Karpas-422 (cell line): ENCODE measurements at regions not wholly inside any gene's neighbourhood (a gene's known extent, or its start where the extent isn't known, plus 50 kb on each side); places are given as distances from the start of the nearest gene placed in this dataset.

ENCODE experiments used
- DNase-seq: peaks from one replicate; pipeline ENCODE4 v3.0.0-alpha.2; 2015
- H2AFZ ChIP-seq: fragments of 200-600 bp; sonication (generic); 2 replicates; pipeline ENCODE4 v1.6.1; 2014; ENCODE audit warnings: antibody characterized with exemption, low read length, mixed read lengths
- H3K27ac ChIP-seq: fragments of 200-600 bp; sonication (generic); 2 replicates; pipeline ENCODE4 v1.5.1; 2014; ENCODE audit warnings: mild to moderate bottlenecking, low read length, moderate library complexity
- H3K27me3 ChIP-seq: fragments of 200-600 bp; sonication (generic); 2 replicates; pipeline ENCODE4 v1.6.1; 2014; ENCODE audit warnings: low read length, mixed read lengths
- H3K36me3 ChIP-seq: fragments of 200-600 bp; sonication (generic); 2 replicates; pipeline ENCODE4 v1.6.1; 2014; ENCODE audit warnings: low read length, mixed read lengths; ENCODE audit not compliant: insufficient read depth
- H3K4me1 ChIP-seq: fragments of 200-600 bp; sonication (generic); 2 replicates; pipeline ENCODE4 v1.6.1; 2014; ENCODE audit warnings: mild to moderate bottlenecking, low read length, mixed read lengths
- H3K4me2 ChIP-seq: fragments of 200-600 bp; sonication (generic); 2 replicates; pipeline ENCODE4 v1.6.1; 2014; ENCODE audit warnings: low read length, low read depth, mild to moderate bottlenecking; ENCODE audit not compliant: poor library complexity, severe bottlenecking
- H3K4me3 ChIP-seq: fragments of 200-600 bp; sonication (generic); 2 replicates; pipeline ENCODE4 v1.5.1; 2014; ENCODE audit warnings: mild to moderate bottlenecking, antibody characterized with exemption, low read length, mixed read lengths
- H3K79me2 ChIP-seq: fragments of 200-600 bp; sonication (generic); 2 replicates; pipeline ENCODE4 v1.6.1; 2014; ENCODE audit warnings: mild to moderate bottlenecking, low read length, mixed read lengths
- H3K9ac ChIP-seq: fragments of 200-600 bp; sonication (generic); 2 replicates; pipeline ENCODE4 v1.6.0; 2014; ENCODE audit warnings: low read length
- H3K9me2 ChIP-seq: fragments of 200-600 bp; sonication (generic), shearing (Covaris generic); replicated peaks from 2 replicates; pipeline ENCODE4 v1.6.0; 2014; ENCODE audit warnings: mild to moderate bottlenecking, low read length, moderate library complexity; ENCODE audit not compliant: insufficient read depth
- H3K9me3 ChIP-seq: fragments of 300-700, 200-600 bp; sonication (generic); 2 replicates; pipeline ENCODE4 v1.6.1; 2014; ENCODE audit warnings: low read length, mixed read lengths
- H4K20me1 ChIP-seq: fragments of 200-600 bp; sonication (generic); 2 replicates; pipeline ENCODE4 v1.6.1; 2014; ENCODE audit warnings: mild to moderate bottlenecking, antibody characterized with exemption, low read length, low read depth; ENCODE audit not compliant: insufficient read depth

- Histone ChIP-seq H3K4me1 (no peaks in the 10 kb centered on the region), H3K9me2 (no peaks in the 10 kb centered on the region), H3K4me3 (no peak overlapping the region), H3K27ac (no peak overlapping the region), H3K79me2 (no peaks in the 10 kb centered on the region), H3K36me3 (no peaks in the 10 kb centered on the region), H3K9me3 (no peaks in the 10 kb centered on the region), H2AFZ (no peak overlapping the region), H3K9ac (no peak overlapping the region), H4K20me1 (no peaks in the 10 kb centered on the region), H3K27me3 (no peaks in the 10 kb centered on the region), H3K4me2 (no peak overlapping the region)
- no peak for DNase-seq
These were observed 393.6 kb downstream of the CD83 start for GRCh38 chr6:14511061-14511586.

- Histone ChIP-seq H3K4me2 (no peak overlapping the region), H3K27ac (no peak overlapping the region), H3K9me3 (no peaks in the 10 kb centered on the region), H3K27me3 (no peaks in the 10 kb centered on the region), H3K4me3 (no peak overlapping the region), H3K4me1 (no peaks in the 10 kb centered on the region), H3K36me3 (no peaks in the 10 kb centered on the region), H2AFZ (no peak overlapping the region), H3K79me2 (no peaks in the 10 kb centered on the region), H4K20me1 (no peaks in the 10 kb centered on the region), H3K9me2 (no peaks in the 10 kb centered on the region), H3K9ac (no peak overlapping the region)
- DNase-seq, result no peak
These were observed 394.7 kb downstream of the CD83 start for GRCh38 chr6:14512246-14512645.

GRCh38 chr6:14513496-14514393 lies 396.2 kb downstream of the CD83 start:
- no peak overlapping the region for H3K27ac ChIP-seq
- no peaks in the 10 kb centered on the region for H3K9me3 ChIP-seq
- no peaks in the 10 kb centered on the region for H3K36me3 ChIP-seq
- no peaks in the 10 kb centered on the region for H3K4me1 ChIP-seq
- H3K27me3 ChIP-seq, result no peaks in the 10 kb centered on the region
- no peak for DNase-seq
- no peaks in the 10 kb centered on the region for H3K79me2 ChIP-seq
- H3K4me3 ChIP-seq, result no peak overlapping the region
- H2AFZ ChIP-seq, result no peak overlapping the region
- H3K9me2 ChIP-seq, result no peaks in the 10 kb centered on the region
- H4K20me1 ChIP-seq, result no peaks in the 10 kb centered on the region
- no peak overlapping the region for H3K4me2 ChIP-seq
- no peak overlapping the region for H3K9ac ChIP-seq

- Histone ChIP-seq H3K9ac (no peak overlapping the region), H3K4me2 (no peak overlapping the region), H3K27ac (no peak overlapping the region), H3K4me3 (no peak overlapping the region), H3K36me3 (no peaks in the 10 kb centered on the region), H4K20me1 (no peaks in the 10 kb centered on the region), H3K9me2 (no peaks in the 10 kb centered on the region), H2AFZ (no peak overlapping the region), H3K4me1 (no peaks in the 10 kb centered on the region), H3K79me2 (no peaks in the 10 kb centered on the region), H3K27me3 (no peaks in the 10 kb centered on the region), H3K9me3 (no peaks in the 10 kb centered on the region)
- no peak for DNase-seq
These were observed 399.4 kb downstream of the CD83 start for GRCh38 chr6:14516956-14517355.

GRCh38 chr6:14517516-14518105 lies 400.0 kb downstream of the CD83 start:
- no peak overlapping the region for H2AFZ ChIP-seq
- H3K4me3 ChIP-seq, result no peak overlapping the region
- no peak for DNase-seq
- H3K27me3 ChIP-seq, result no peaks in the 10 kb centered on the region
- no peak overlapping the region for H3K27ac ChIP-seq
- H3K9me3 ChIP-seq, result no peaks in the 10 kb centered on the region
- H4K20me1 ChIP-seq, result no peaks in the 10 kb centered on the region
- no peaks in the 10 kb centered on the region for H3K36me3 ChIP-seq
- H3K9ac ChIP-seq, result no peak overlapping the region
- no peaks in the 10 kb centered on the region for H3K79me2 ChIP-seq
- no peaks in the 10 kb centered on the region for H3K9me2 ChIP-seq
- H3K4me2 ChIP-seq, result no peak overlapping the region
- no peaks in the 10 kb centered on the region; the same call in 1 of the 2 replicates for H3K4me1 ChIP-seq

GRCh38 chr6:14518515-14519217 lies 401.1 kb downstream of the CD83 start:
- Histone ChIP-seq H2AFZ (no peak overlapping the region), H3K79me2 (no peaks in the 10 kb centered on the region), H4K20me1 (no peaks in the 10 kb centered on the region), H3K4me1 (no peaks in the 10 kb centered on the region; the same call in 1 of the 2 replicates), H3K9me2 (no peaks in the 10 kb centered on the region), H3K27ac (no peak overlapping the region), H3K4me3 (no peak overlapping the region), H3K36me3 (no peaks in the 10 kb centered on the region), H3K9me3 (no peaks in the 10 kb centered on the region), H3K9ac (no peak overlapping the region), H3K27me3 (no peaks in the 10 kb centered on the region), H3K4me2 (no peak overlapping the region)
- no peak for DNase-seq

GRCh38 chr6:14520029-14520428 lies 402.5 kb downstream of the CD83 start:
- H3K4me2 ChIP-seq, result no peak overlapping the region

GRCh38 chr6:14520536-14520935 lies 403.0 kb downstream of the CD83 start:
- DNase-seq, result no peak

More at GRCh38 chr6:14520029-14520428, 402.5 kb downstream of the CD83 start:
- no peaks in the 10 kb centered on the region for H3K9me2 ChIP-seq
- H2AFZ ChIP-seq, result no peak overlapping the region
- no peak overlapping the region for H3K4me3 ChIP-seq
- H3K27me3 ChIP-seq, result no peaks in the 10 kb centered on the region
- H3K9me3 ChIP-seq, result no peaks in the 10 kb centered on the region
- no peaks in the 10 kb centered on the region; the same call in 1 of the 2 replicates for H3K4me1 ChIP-seq
- DNase-seq, result no peak
- no peak overlapping the region for H3K9ac ChIP-seq
- no peaks in the 10 kb centered on the region for H3K36me3 ChIP-seq
- no peak overlapping the region for H3K27ac ChIP-seq
- no peaks in the 10 kb centered on the region for H3K79me2 ChIP-seq
- no peaks in the 10 kb centered on the region for H4K20me1 ChIP-seq

More at GRCh38 chr6:14520536-14520935, 403.0 kb downstream of the CD83 start:
- H3K4me1 ChIP-seq, result no peaks in the 10 kb centered on the region; the same call in 1 of the 2 replicates
- no peaks in the 10 kb centered on the region for H3K9me2 ChIP-seq
- no peaks in the 10 kb centered on the region for H3K79me2 ChIP-seq
- H2AFZ ChIP-seq, result no peak overlapping the region
- H3K4me3 ChIP-seq, result no peak overlapping the region
- no peak overlapping the region for H3K27ac ChIP-seq
- no peaks in the 10 kb centered on the region for H3K27me3 ChIP-seq
- no peak overlapping the region for H3K4me2 ChIP-seq
- H3K9me3 ChIP-seq, result no peaks in the 10 kb centered on the region
- no peak overlapping the region for H3K9ac ChIP-seq
- H3K36me3 ChIP-seq, result no peaks in the 10 kb centered on the region
- no peaks in the 10 kb centered on the region for H4K20me1 ChIP-seq
